ENCODE measurements at regions not wholly inside any gene's neighbourhood (a gene's known extent, or its start where the extent isn't known, plus 50 kb on each side); places are given as distances from the start of the nearest gene placed in this dataset.

DNA sequence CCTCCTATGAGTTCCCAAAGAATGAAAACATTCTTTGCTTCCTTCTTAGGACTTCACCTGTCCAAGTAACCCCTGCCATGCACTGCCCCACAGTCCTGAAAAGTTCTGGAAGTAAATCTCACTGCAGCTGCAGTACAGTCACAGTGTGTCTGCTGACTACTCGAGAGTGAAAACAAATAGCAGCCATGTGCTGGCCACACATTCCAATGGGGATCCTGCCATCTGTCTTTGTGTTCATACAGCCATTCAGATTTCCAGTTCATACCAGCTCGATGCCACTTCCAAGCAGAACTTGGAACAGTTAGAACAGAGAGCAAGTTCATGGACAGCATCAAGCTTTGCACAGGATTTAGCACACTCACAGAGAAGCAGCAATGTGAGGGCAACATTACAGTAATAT, 629.9 kb upstream of the ACVR2A start:
- ChIA-PET RAD21 (ENCODE audit: low non-redundant PET in 1 of 2, low total read pairs in 2 of 2, uncharacterized antibody in 2 of 2, unreplicated experiment in 2 of 2) (no interaction called here), POLR2A (no interaction called here)
- no peaks in the 10 kb centered on the region for H3K36me3 ChIP-seq (ENCODE audit: control insufficient read depth in 1 of 2, insufficient read depth in 2 of 2, low read length in 2 of 2)

DNA sequence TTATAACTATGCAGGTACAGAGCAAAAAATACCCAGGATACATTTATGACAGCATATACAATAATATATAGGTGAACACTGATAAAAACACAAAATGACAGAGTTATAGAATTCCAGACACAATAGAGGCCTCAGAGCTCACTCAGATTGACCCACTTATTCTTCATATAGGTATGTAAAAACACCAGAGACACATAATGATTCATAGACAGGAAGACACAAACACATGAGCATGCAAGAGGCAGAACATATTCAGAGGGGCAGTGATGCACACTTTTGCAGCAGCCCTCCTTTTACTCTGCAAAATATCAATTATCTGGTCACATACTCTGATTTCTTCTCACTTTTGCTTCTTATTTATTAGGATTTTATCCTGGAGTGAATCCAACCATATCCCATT, 633.3 kb upstream of the ACVR2A start:
- no peak overlapping the region for H3K4me3 ChIP-seq (replicated peaks in 1 of 2; ENCODE audit: low read depth in 1 of 2, low read length in 2 of 2)
- H3K36me3 ChIP-seq (ENCODE audit: control insufficient read depth in 1 of 2, insufficient read depth in 2 of 2, low read length in 2 of 2), result no peaks in the 10 kb centered on the region
- no peak overlapping the region for H3K9ac ChIP-seq (ENCODE audit: low read length)
- no peaks in the 10 kb centered on the region for H4K20me1 ChIP-seq (ENCODE audit: insufficient read depth)
- no peaks in the 10 kb centered on the region for H3K27me3 ChIP-seq (ENCODE audit: insufficient read depth, low read length)
- no peak overlapping the region for H3K27ac ChIP-seq (ENCODE audit: low read depth, low read length)
- H3K9me3 ChIP-seq (ENCODE audit: control insufficient read depth in 1 of 2, insufficient read depth in 1 of 2, low read depth in 1 of 2, low read length in 2 of 2), result no peaks in the 10 kb centered on the region
- no peaks in the 10 kb centered on the region for H3K9me2 ChIP-seq (ENCODE audit: insufficient read depth)
- DNase-seq (ENCODE audit: low read depth, low spot score) (no peak), ATAC-seq (no peak)
- CTCF ChIA-PET, result no interaction called here
- RAD21 ChIA-PET (ENCODE audit: low non-redundant PET in 1 of 2, low total read pairs in 2 of 2, uncharacterized antibody in 2 of 2, unreplicated experiment in 2 of 2), result no interaction called here
- no TSS peak for BruUV-seq (replicated peaks)
- POLR2A ChIA-PET, result no interaction called here
- H3K79me2 ChIP-seq (ENCODE audit: insufficient read depth, low read length), result no peaks in the 10 kb centered on the region
- H3K4me1 ChIP-seq (ENCODE audit: control insufficient read depth in 1 of 2, insufficient read depth in 2 of 2, low read length in 2 of 2), result no peaks in the 10 kb centered on the region
- no peak overlapping the region for H3K4me2 ChIP-seq (ENCODE audit: low read length)
- H2AFZ ChIP-seq (ENCODE audit: low read depth, low read length, poor library complexity, severe bottlenecking), result no peak overlapping the region
- intact Hi-C loops (cut with micrococcal nuclease), result no loop called here
- TF ChIP-seq FOSL1 (IDR thresholded peaks at IDR 0.05; ENCODE audit: low read depth) (no peak), ZFX (IDR thresholded peaks at IDR 0.05) (no peak), TCF7L2 (IDR thresholded peaks at IDR 0.05; ENCODE audit: borderline replicate concordance, extremely low read depth, insufficient read depth, insufficient read length) (no peak), JUND (IDR thresholded peaks at IDR 0.05) (no peak), ELF1 (IDR thresholded peaks at IDR 0.05; ENCODE audit: borderline replicate concordance, low read depth) (no peak), EZH2 (IDR thresholded peaks at IDR 0.05) (no peak), YY1 (IDR thresholded peaks at IDR 0.05; ENCODE audit: extremely low read depth, insufficient replicate concordance, low read depth, low read length) (no peak)
- TF ChIP-seq, protein P1, sequence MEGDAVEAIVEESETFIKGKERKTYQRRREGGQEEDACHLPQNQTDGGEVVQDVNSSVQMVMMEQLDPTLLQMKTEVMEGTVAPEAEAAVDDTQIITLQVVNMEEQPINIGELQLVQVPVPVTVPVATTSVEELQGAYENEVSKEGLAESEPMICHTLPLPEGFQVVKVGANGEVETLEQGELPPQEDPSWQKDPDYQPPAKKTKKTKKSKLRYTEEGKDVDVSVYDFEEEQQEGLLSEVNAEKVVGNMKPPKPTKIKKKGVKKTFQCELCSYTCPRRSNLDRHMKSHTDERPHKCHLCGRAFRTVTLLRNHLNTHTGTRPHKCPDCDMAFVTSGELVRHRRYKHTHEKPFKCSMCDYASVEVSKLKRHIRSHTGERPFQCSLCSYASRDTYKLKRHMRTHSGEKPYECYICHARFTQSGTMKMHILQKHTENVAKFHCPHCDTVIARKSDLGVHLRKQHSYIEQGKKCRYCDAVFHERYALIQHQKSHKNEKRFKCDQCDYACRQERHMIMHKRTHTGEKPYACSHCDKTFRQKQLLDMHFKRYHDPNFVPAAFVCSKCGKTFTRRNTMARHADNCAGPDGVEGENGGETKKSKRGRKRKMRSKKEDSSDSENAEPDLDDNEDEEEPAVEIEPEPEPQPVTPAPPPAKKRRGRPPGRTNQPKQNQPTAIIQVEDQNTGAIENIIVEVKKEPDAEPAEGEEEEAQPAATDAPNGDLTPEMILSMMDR (IDR thresholded peaks at IDR 0.05 in 2 of 3, conservative IDR thresholded peaks at IDR 0.05 in 1 of 3; ENCODE audit: borderline replicate concordance in 1 of 3, insufficient read depth in 1 of 3, low read depth in 2 of 3, low read length in 2 of 3), result no peak
- TF ChIP-seq, protein P2, sequence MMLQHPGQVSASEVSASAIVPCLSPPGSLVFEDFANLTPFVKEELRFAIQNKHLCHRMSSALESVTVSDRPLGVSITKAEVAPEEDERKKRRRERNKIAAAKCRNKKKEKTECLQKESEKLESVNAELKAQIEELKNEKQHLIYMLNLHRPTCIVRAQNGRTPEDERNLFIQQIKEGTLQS (IDR thresholded peaks at IDR 0.05), result no peak
- TF ChIP-seq, protein P3, sequence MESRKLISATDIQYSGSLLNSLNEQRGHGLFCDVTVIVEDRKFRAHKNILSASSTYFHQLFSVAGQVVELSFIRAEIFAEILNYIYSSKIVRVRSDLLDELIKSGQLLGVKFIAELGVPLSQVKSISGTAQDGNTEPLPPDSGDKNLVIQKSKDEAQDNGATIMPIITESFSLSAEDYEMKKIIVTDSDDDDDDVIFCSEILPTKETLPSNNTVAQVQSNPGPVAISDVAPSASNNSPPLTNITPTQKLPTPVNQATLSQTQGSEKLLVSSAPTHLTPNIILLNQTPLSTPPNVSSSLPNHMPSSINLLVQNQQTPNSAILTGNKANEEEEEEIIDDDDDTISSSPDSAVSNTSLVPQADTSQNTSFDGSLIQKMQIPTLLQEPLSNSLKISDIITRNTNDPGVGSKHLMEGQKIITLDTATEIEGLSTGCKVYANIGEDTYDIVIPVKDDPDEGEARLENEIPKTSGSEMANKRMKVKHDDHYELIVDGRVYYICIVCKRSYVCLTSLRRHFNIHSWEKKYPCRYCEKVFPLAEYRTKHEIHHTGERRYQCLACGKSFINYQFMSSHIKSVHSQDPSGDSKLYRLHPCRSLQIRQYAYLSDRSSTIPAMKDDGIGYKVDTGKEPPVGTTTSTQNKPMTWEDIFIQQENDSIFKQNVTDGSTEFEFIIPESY (IDR thresholded peaks at IDR 0.05; ENCODE audit: extremely low read depth, insufficient replicate concordance, low read length), result no peak
- TF ChIP-seq, protein P4, sequence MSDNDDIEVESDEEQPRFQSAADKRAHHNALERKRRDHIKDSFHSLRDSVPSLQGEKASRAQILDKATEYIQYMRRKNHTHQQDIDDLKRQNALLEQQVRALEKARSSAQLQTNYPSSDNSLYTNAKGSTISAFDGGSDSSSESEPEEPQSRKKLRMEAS (IDR thresholded peaks at IDR 0.05), result no peak

More for the DNA sequence above, 629.9 kb upstream of the ACVR2A start:
- H3K27ac ChIP-seq (ENCODE audit: low read depth, low read length), result no peak overlapping the region
- no peaks in the 10 kb centered on the region for H3K79me2 ChIP-seq (ENCODE audit: insufficient read depth, low read length)
- no peaks in the 10 kb centered on the region for H3K27me3 ChIP-seq (ENCODE audit: insufficient read depth, low read length)
- intact Hi-C loops (cut with micrococcal nuclease), result no loop called here
- H3K4me3 ChIP-seq (replicated peaks in 1 of 2; ENCODE audit: low read depth in 1 of 2, low read length in 2 of 2), result no peak overlapping the region
- H3K4me1 ChIP-seq (ENCODE audit: control insufficient read depth in 1 of 2, insufficient read depth in 2 of 2, low read length in 2 of 2), result no peaks in the 10 kb centered on the region
- no peaks in the 10 kb centered on the region for H3K9me3 ChIP-seq (ENCODE audit: control insufficient read depth in 1 of 2, insufficient read depth in 1 of 2, low read depth in 1 of 2, low read length in 2 of 2)
- no TSS peak for BruUV-seq (replicated peaks)
- H2AFZ ChIP-seq (ENCODE audit: low read depth, low read length, poor library complexity, severe bottlenecking), result no peak overlapping the region
- CTCF ChIA-PET, result no interaction called here
- DNase-seq (ENCODE audit: low read depth, low spot score) (no peak), ATAC-seq (no peak)
- H3K9ac ChIP-seq (ENCODE audit: low read length), result no peak overlapping the region
- H3K4me2 ChIP-seq (ENCODE audit: low read length), result no peak overlapping the region
- H3K9me2 ChIP-seq (ENCODE audit: insufficient read depth), result no peaks in the 10 kb centered on the region
- no peaks in the 10 kb centered on the region for H4K20me1 ChIP-seq (ENCODE audit: insufficient read depth)
- TF ChIP-seq POLR2A (IDR thresholded peaks at IDR 0.05; ENCODE audit: borderline replicate concordance, extremely low read depth, insufficient read depth, insufficient read length), result no peak
- TF ChIP-seq FOSL1 (IDR thresholded peaks at IDR 0.05; ENCODE audit: low read depth), result no peak
- TF ChIP-seq EZH2 (IDR thresholded peaks at IDR 0.05), result no peak
- TF ChIP-seq, protein P3 (IDR thresholded peaks at IDR 0.05; ENCODE audit: extremely low read depth, insufficient replicate concordance, low read length), result no peak
- TF ChIP-seq SIN3A (IDR thresholded peaks at IDR 0.05; ENCODE audit: low read depth), result no peak
